Adrenal gland (tissue), 5 donors: ENCODE measurements at regions not wholly inside any gene's neighbourhood (a gene's known extent, or its start where the extent isn't known, plus 50 kb on each side); places are given as distances from the start of the nearest gene placed in this dataset.

Experiments used
- CTCF ChIP-seq, 6 experiments: fragments of 450-650 bp in 4 of 6; fragments of 200-600 bp in 2 of 6; sonication (generic) in 1 of 6; IDR thresholded peaks; 1 replicate in 5 of 6; 2 replicates in 1 of 6; pipeline versions ENCODE4 v1.5.1 to v1.8.0; 2016 to 2021; ENCODE audit warnings: antibody characterized with exemption in 6 of 6, mild to moderate bottlenecking in 2 of 6, moderate library complexity in 1 of 6
- POLR2A ChIP-seq, 2 donors: fragments of 450-650 bp; IDR thresholded peaks; one replicate each; pipeline ENCODE4 v1.6.1; 2017; ENCODE audit warnings: antibody characterized with exemption in 2 of 2, mild to moderate bottlenecking in 2 of 2, moderate library complexity in 1 of 2
- donor health status: DM: no; HTN: no; CAD: no.

- no peak for TF ChIP-seq POLR2A (IDR thresholded peaks at IDR 0.05)
- TF ChIP-seq CTCF (IDR thresholded peaks at IDR 0.05): no peak
Observed at GRCh38 chr1:10852486-10852885, 56.0 kb upstream of the CASZ1 start.
